GM18498 (cell line): ENCODE measurements at regions not wholly inside any gene's neighbourhood (a gene's known extent, or its start where the extent isn't known, plus 50 kb on each side); places are given as distances from the start of the nearest gene placed in this dataset.

ENCODE experiments used
- ATAC-seq: cut with Tn5 transposase; IDR thresholded peaks from one replicate; pipeline ENCODE4 v1.9.1; 2021; ENCODE audit warnings: mild to moderate bottlenecking, moderate library complexity; ENCODE audit not compliant: unreplicated experiment

GRCh38 chr16:61332461-61332860 is 703.8 kb downstream of the CDH8 start:
- no peak for ATAC-seq

DNA sequence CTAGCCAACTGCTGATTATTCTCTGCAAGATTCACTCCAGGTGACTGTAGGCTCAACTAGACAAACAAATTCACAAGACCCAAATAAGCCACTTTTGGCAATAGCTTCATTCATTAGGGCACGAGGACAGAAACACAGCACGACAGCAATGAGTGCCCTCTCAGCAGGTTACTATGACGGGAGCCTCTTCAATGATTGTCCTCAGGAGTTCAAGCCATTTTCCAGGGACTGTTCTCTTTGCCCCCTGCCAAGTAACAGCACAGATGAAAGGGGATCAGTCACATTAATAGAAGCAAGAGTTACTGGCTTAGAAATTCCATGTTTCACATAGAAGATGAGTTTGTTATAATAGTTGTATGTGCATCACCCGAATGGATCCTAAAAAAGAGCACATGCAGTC is 712.2 kb downstream of the CDH8 start:
- no peak for ATAC-seq

DNA sequence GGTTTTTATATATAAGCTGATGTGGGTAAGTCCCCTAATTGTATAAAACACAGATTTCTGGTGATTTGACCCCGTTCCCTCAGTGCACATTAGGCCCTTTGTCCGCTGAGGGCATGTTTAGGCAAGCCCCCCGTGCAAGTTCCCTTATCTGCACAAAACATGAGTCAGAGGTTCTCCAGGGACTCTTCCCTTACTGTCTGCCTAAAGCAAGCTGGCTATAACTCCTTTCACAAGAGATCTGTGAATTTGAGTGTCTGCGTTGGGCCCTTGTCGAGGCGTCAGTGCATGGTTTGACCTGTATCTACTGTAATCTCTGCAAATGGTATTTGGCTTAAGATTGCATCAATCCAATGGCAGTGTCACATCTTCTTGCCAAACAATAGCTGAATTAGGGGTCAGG is 712.8 kb downstream of the CDH8 start:
- no peak for ATAC-seq

- ATAC-seq = no peak
These were observed 715.4 kb downstream of the CDH8 start for GRCh38 chr16:61320791-61321190.

DNA sequence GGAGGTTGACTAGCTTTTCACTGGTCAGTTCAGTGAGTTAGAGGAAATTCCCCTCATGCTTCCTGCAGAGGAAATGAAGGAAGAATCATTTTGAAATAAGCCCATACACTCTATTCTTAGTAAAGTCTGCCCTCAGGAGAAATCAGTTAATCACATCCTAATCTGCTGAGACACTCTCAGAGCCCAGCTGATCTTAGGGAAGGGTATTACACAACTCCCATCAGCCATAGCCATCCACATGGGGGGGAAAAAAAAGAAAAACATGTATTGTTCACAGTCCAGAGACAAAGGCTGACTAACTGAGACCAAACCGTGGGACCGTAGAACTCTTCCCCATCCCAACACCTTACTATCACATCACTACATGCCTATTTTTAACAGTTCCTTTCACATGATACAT is 722.3 kb downstream of the CDH8 start:
- no peak for ATAC-seq

DNA sequence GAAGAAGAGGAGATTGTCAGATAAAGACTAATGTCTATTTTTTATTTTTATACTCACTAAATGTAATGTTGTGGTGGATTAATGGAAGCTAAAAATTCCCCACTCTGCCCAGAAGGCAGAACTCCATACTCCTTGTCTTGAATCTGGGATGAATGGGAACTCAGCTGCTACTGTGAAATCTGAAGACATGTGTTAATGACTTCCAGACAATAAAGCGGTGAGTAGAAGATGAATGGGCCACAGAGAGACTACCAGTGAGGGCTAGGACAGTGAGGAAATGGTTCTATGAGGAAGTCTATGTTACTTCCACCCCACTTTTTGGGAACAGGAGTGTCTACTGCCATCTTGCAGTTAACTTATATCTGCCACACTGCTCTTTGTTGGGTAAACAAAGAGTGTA is 726.9 kb downstream of the CDH8 start:
- no peak for ATAC-seq

- ATAC-seq = no peak
These were observed 730.0 kb downstream of the CDH8 start for GRCh38 chr16:61306204-61306603.

DNA sequence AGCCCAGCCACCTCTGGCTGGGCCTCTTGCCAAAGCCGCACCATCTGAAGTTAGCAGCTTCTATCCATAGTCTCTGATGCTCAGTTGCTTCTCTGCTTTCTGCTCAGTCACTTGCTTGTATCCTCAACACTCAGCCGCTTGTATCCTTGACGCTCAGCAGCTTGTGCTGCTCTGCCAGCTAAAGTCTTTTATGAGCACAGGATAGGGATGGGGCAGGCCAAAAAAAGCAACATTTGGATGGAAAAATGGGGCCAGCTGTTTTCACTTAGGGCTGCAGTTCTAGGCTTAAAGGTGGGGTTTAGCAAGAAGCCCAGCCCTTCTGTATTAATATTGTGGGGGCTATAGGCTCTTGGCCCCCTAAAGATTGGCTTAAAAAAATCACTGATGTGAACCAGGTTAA is 739.4 kb downstream of the CDH8 start:
- ATAC-seq = no peak

DNA sequence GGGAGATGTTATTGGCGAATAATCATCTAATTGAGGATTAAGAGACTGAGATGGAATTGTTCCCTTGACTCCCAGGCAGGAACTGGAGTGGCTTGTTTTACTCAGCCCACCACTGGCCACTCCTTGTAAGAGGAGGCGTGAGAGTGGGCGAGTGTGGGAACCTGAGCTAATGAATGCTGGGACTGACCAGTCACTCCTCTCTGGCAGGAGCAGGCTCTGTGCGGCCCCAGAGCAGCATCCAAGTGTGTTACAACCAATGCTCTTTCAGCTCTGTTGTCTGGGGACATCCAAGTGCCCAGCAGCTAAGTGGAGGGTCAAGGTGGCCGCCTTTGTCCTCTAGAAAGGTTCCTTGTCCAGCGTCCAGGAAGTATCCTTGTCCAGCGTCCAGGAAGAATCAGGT is 739.9 kb downstream of the CDH8 start:
- no peak for ATAC-seq

- ATAC-seq = no peak
These were observed 740.9 kb downstream of the CDH8 start for GRCh38 chr16:61295311-61295710.

GRCh38 chr16:61289141-61289540 is 747.1 kb downstream of the CDH8 start:
- ATAC-seq = no peak

GRCh38 chr16:61277849-61278248 is 758.4 kb downstream of the CDH8 start:
- ATAC-seq = no peak

DNA sequence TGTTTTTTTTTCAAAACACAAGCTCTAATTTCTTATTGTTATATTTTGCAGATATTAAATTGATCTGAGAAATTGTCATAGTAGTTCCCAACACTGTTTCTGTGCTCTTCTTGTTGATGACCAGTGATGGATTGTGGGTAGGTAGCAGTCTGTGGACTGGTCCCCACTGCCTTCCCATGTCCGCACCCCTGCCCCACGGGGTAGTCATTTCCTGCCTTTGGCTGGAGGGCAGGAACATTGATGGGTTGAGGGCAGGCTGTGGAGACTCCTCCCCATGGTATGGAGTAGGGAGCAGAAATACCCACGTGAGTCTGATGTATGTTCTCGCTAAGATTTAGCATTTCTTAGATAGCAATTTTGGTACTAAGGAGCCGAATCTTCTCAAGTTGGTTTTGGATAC is 762.0 kb downstream of the CDH8 start:
- no peak for ATAC-seq

- ATAC-seq = no peak
These were observed 765.5 kb downstream of the CDH8 start for GRCh38 chr16:61270726-61271125.

DNA sequence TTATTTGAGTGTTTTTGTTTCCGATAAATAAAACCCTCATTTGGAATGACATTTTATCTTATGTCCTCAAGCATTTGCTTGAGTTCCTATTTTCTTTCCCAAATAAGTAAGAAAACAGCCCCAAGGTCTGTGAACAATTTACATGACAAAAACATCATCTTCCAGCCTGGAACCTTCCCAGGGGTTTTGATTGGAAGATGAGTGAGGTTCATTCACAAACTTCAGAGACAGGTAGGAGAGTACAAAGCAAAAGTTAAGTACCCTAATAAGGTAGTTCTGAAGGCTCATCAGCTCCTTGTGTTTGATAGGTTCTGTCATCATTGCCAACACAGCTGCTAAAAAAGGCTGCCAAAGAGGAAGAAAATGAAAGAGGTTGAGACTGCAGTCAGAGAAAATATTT is 772.8 kb downstream of the CDH8 start:
- no peak for ATAC-seq

- no peak for ATAC-seq
These were observed 774.9 kb downstream of the CDH8 start for GRCh38 chr16:61261315-61261714.

DNA sequence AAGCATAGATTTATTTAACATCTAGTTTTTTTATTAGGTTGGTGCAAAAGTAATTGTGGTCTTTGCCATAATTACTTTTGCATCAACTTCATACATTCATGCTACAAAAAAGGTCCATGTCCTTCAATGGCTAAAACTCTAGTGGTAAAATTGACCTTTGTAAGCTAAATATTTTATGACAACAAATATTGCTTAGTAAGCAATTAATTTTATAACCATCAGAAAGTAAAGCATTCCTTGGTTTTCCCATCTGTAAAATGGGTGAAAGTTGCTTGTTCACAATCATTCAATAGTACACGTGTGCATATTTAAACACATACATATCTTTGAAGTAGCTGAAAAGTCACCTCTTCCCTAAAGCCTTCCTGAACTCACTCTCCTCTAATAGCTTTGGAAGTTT is 789.6 kb downstream of the CDH8 start:
- ATAC-seq = no peak

- no peak for ATAC-seq
These were observed 792.3 kb downstream of the CDH8 start for GRCh38 chr16:61243954-61244353.

GRCh38 chr16:61237884-61238485 is 798.3 kb downstream of the CDH8 start:
- no peak for ATAC-seq

- no peak for ATAC-seq
These were observed 802.5 kb downstream of the CDH8 start for GRCh38 chr16:61233713-61234112.

DNA sequence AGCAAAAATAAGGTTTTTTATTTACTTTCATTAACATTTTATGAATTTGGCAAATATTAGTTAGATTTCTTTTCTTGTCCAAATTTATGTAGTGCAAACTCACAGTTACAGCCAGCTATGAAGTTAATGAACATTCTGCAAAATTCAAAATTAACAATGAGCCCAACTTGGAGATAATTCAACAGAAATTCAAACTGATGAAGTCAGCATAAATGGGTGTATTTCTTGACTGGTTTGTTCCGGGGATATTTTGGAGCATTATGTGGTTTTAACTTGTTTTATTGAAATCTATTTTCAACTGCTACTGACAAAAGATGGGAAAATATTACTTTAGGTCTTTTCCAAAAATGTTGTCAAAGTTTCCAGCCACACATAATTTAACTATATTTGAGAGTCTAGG is 807.9 kb downstream of the CDH8 start:
- no peak for ATAC-seq

DNA sequence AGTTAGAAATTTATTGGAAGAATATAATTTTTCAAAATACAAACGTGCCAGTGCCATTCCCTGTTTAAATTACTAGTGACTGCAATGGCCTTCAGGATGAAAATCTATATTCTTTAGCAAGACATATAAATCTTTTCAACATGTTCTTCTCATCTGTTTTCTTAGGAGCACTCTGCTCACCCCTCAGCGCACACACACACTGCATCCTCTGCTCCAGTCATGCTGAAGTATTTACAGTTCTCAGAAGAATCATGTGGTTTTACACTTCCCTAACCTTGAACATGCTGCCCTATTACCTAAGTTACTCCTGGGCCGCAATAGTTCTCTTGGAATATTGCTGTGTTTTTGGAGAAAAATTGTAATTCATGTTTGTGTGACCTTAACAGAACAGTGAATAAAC is 820.6 kb downstream of the CDH8 start:
- no peak for ATAC-seq

GRCh38 chr16:61214780-61215179 is 821.5 kb downstream of the CDH8 start:
- ATAC-seq = no peak

DNA sequence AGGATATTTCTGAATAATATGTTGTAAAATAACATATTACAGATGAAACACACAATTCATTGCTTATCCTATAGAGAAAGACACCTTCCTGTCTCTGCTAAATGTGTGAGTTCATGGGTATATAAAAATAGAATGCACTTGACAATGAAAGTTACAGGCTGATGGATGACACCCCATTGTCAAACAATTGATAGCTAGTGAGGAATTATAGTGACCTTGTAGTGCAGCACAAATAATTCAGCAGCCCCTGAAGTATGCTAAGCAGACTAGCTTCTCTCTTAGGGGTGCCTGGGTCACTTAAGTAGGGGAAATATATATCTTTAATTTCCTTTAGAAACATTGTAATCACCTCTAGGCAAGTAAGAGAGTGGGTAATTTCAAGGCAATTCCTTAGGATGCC is 826.2 kb downstream of the CDH8 start:
- ATAC-seq = no peak
